Endothelial cell of umbilical vein (primary cell): ENCODE measurements at regions not wholly inside any gene's neighbourhood (a gene's known extent, or its start where the extent isn't known, plus 50 kb on each side); places are given as distances from the start of the nearest gene placed in this dataset.

Experiments used
- BruUV-seq: library from RNA; stranded (reverse); fragments of 400-500 nt; replicated peaks from 2 replicates; lab custom pipeline; 2021; lab: Mats Ljungman, UMichigan
- CTCF ChIA-PET: fragments of 300-600, 350-600 bp; sonication (Branson Sonifier 250); formaldehyde crosslinking; loops from one replicate; lab custom pipeline; 2021; ENCODE audit warnings: antibody characterized with exemption, inconsistent platforms; lab: Charles Lee
- POLR2A ChIA-PET: fragments of 300-600, 350-600 bp; sonication (Branson Sonifier 250); formaldehyde crosslinking; loops from one replicate; lab custom pipeline; 2021; ENCODE audit warnings: antibody characterized with exemption, inconsistent platforms; lab: Charles Lee
- DNase-seq: peaks from one replicate; pipeline ENCODE4 v3.0.0-alpha.2; 2011; ENCODE audit warnings: low read depth, low spot score
- FAIRE-seq: peaks from 2 replicates; lab custom pipeline; 2011; peaks lifted over from hg19 to GRCh38; lab: Jason Lieb, UNC
- H2AFZ ChIP-seq: 2 replicates; pipeline ENCODE4 v1.6.0; 2012; ENCODE audit warnings: low read depth, low read length, control low read depth, inconsistent platforms
- H3K27ac ChIP-seq: 2 replicates; pipeline ENCODE4 v1.5.1; 2011; ENCODE audit warnings: low read depth, mild to moderate bottlenecking, control low read depth, low read length, moderate library complexity; ENCODE audit not compliant: insufficient read depth
- H3K27me3 ChIP-seq, 2 experiments: 2 replicates each; pipeline versions ENCODE4 v1.6.0 to v1.6.1; 2011; ENCODE audit warnings: low read length in 2 of 2, mixed read lengths in 1 of 2; ENCODE audit not compliant: control insufficient read depth in 2 of 2, insufficient read depth in 2 of 2
- H3K36me3 ChIP-seq, 2 experiments: 2 replicates in 1 of 2; 3 replicates in 1 of 2; pipeline ENCODE4 v1.5.1; 2011; ENCODE audit warnings: low read length in 2 of 2, mild to moderate bottlenecking in 1 of 2, moderate library complexity in 1 of 2; ENCODE audit not compliant: control insufficient read depth in 2 of 2, insufficient read depth in 2 of 2; ENCODE audit errors: extremely low read depth in 1 of 2
- H3K4me1 ChIP-seq: 3 replicates; pipeline ENCODE4 v1.5.1; 2011; ENCODE audit warnings: mild to moderate bottlenecking, low read length; ENCODE audit not compliant: control insufficient read depth, insufficient read depth; ENCODE audit errors: extremely low read depth
- H3K4me2 ChIP-seq: 2 replicates; pipeline ENCODE4 v1.6.1; 2011; ENCODE audit warnings: low read length, control low read depth, mixed read lengths; ENCODE audit not compliant: insufficient read depth
- H3K4me3 ChIP-seq, 3 experiments: fragments of 200-600 bp in 1 of 3; sonication (generic), shearing (Covaris generic) in 1 of 3; replicated peaks in 1 of 3; 2 replicates each; pipeline ENCODE4 v1.5.1; 2011 to 2016; ENCODE audit warnings: control low read depth in 3 of 3, low read length in 3 of 3, mild to moderate bottlenecking in 2 of 3, inconsistent platforms in 1 of 3, low read depth in 1 of 3, moderate library complexity in 1 of 3; ENCODE audit not compliant: insufficient read depth in 1 of 3
- H3K79me2 ChIP-seq: 2 replicates; pipeline ENCODE4 v1.6.0; 2012; ENCODE audit warnings: low read length, inconsistent platforms; ENCODE audit not compliant: control insufficient read depth, insufficient read depth
- H3K9ac ChIP-seq: replicated peaks from 2 replicates; pipeline ENCODE3; 2011; ENCODE audit warnings: low read length, control low read depth; ENCODE audit not compliant: insufficient read depth; ENCODE audit errors: extremely low read depth
- H3K9me1 ChIP-seq: replicated peaks from 3 replicates; pipeline ENCODE4 v1.6.0; 2011; ENCODE audit warnings: mild to moderate bottlenecking, low read length; ENCODE audit not compliant: control insufficient read depth, insufficient read depth; ENCODE audit errors: extremely low read depth
- H3K9me3 ChIP-seq: replicated peaks from 2 replicates; pipeline ENCODE4 v1.5.1; 2012; ENCODE audit warnings: low read length, inconsistent platforms; ENCODE audit not compliant: control insufficient read depth, insufficient read depth
- H4K20me1 ChIP-seq: replicated peaks from 2 replicates; pipeline ENCODE3; 2011; ENCODE audit warnings: mild to moderate bottlenecking, low read length; ENCODE audit not compliant: control insufficient read depth, insufficient read depth; ENCODE audit errors: extremely low read depth
- FOS ChIP-seq: IDR thresholded peaks from 2 replicates; pipeline ENCODE4 v1.6.1; 2011; ENCODE audit warnings: mild to moderate bottlenecking, low read length, moderate library complexity, borderline replicate concordance; ENCODE audit not compliant: insufficient read depth
- JUN ChIP-seq: IDR thresholded peaks from 2 replicates; pipeline ENCODE4 v1.6.1; 2011; ENCODE audit warnings: borderline replicate concordance, low read depth; ENCODE audit not compliant: insufficient read length, insufficient read depth
- MYC ChIP-seq: IDR thresholded peaks from one replicate; pipeline ENCODE4 v1.6.1; 2011; ENCODE audit warnings: mild to moderate bottlenecking, low read depth, low read length
- POLR2A ChIP-seq: IDR thresholded peaks from 2 replicates; pipeline ENCODE4 v1.6.1; 2012; ENCODE audit warnings: low read depth, mild to moderate bottlenecking, control low read depth, low read length
- POLR2AphosphoS5 ChIP-seq: IDR thresholded peaks from 2 replicates; pipeline ENCODE4 v1.6.1; 2012; ENCODE audit warnings: low read depth, mild to moderate bottlenecking, control low read depth, low read length, moderate library complexity; ENCODE audit not compliant: insufficient read depth
- dilution Hi-C: fragments of 300-500 bp; cut with MboI; formaldehyde crosslinking; loops from one replicate; pipeline ENCODE4 v1.15.0; 2019; ENCODE audit warnings: low sequenced_read_pairs; ENCODE audit not compliant: extremely low pct_ligation_motif_present
- intact Hi-C: fragments of 100-400 bp; cut with micrococcal nuclease; formaldehyde crosslinking; loops from one replicate; pipeline ENCODE4 v1.10.0; 2022
- TF ChIP-seq, protein P1 (sequence below): IDR thresholded peaks from 2 replicates; pipeline ENCODE4 v1.6.1; 2011; ENCODE audit not compliant: insufficient read depth, insufficient read length
- TF ChIP-seq, protein P2 (sequence below), 2 donors: IDR thresholded peaks; 1 replicate in 1 of 2; 2 replicates in 1 of 2; pipeline ENCODE4 v1.5.1; 2011; ENCODE audit warnings: low read length in 2 of 2, mild to moderate bottlenecking in 2 of 2, moderate library complexity in 2 of 2, control low read depth in 1 of 2, inconsistent platforms in 1 of 2, low read depth in 1 of 2; ENCODE audit not compliant: insufficient read depth in 1 of 2; ENCODE audit errors: extremely low read depth in 1 of 2

DNA sequence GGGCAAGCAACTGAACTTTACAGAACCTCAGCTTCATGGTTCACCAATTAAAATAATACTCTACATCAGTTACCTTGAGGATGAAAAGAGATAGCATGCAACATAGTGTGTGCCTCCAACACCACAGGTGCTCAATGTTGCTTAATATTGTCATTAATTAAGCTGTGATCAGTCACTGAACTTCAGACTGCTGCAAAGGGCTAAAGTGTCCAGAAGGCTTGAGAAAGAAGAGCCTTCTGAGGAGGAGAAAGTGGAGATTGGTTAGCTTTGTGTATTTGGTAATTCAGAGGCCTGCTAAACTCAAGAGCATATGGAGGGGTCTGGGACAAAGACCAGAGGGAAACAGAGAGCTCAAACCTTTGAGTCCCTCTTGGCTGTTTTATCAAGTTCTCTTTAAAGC lies 66.3 kb upstream of the SELENOP start:
- dilution Hi-C loops: no loop called here
- no peak overlapping the region for H3K27ac ChIP-seq
- H3K9me1 ChIP-seq: no peaks in the 10 kb centered on the region
- H3K4me1 ChIP-seq: peaks cover 11% of the 10 kb centered on the region
- intact Hi-C loops: no loop called here
- H3K9ac ChIP-seq: no peak overlapping the region
- no peak overlapping the region for H2AFZ ChIP-seq
- DNase-seq (no peak), FAIRE-seq (no peak)
- ChIA-PET CTCF (interaction anchor here (4.2 kb wide), 1 partner anchor 11 kb away, joined by 27 read pairs; no protein-coding TSS in a partner anchor), POLR2A (no interaction called here)
- TF ChIP-seq JUN: no peak
- no peak for TF ChIP-seq MYC
- no peak for TF ChIP-seq FOS
- TF ChIP-seq, protein P1, sequence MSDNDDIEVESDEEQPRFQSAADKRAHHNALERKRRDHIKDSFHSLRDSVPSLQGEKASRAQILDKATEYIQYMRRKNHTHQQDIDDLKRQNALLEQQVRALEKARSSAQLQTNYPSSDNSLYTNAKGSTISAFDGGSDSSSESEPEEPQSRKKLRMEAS: no peak
- TF ChIP-seq POLR2AphosphoS5: no peak
- TF ChIP-seq, protein P2, sequence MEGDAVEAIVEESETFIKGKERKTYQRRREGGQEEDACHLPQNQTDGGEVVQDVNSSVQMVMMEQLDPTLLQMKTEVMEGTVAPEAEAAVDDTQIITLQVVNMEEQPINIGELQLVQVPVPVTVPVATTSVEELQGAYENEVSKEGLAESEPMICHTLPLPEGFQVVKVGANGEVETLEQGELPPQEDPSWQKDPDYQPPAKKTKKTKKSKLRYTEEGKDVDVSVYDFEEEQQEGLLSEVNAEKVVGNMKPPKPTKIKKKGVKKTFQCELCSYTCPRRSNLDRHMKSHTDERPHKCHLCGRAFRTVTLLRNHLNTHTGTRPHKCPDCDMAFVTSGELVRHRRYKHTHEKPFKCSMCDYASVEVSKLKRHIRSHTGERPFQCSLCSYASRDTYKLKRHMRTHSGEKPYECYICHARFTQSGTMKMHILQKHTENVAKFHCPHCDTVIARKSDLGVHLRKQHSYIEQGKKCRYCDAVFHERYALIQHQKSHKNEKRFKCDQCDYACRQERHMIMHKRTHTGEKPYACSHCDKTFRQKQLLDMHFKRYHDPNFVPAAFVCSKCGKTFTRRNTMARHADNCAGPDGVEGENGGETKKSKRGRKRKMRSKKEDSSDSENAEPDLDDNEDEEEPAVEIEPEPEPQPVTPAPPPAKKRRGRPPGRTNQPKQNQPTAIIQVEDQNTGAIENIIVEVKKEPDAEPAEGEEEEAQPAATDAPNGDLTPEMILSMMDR (IDR thresholded peaks at IDR 0.05; ENCODE audit: extremely low read depth in 1 of 2, insufficient read depth in 1 of 2, low read depth in 1 of 2, low read length in 2 of 2): no peak
- no peak for TF ChIP-seq POLR2A
- H3K4me3 ChIP-seq: no peak overlapping the region
- H3K27me3 ChIP-seq: no peaks in the 10 kb centered on the region
- no peaks in the 10 kb centered on the region for H3K9me3 ChIP-seq
- no peaks in the 10 kb centered on the region for H4K20me1 ChIP-seq
- H3K36me3 ChIP-seq: no peaks in the 10 kb centered on the region
- H3K4me2 ChIP-seq: no peak overlapping the region
- H3K79me2 ChIP-seq: no peaks in the 10 kb centered on the region
- no TSS peak for BruUV-seq
